Heart left ventricle (tissue), 16 donors: ENCODE measurements at regions not wholly inside any gene's neighbourhood (a gene's known extent, or its start where the extent isn't known, plus 50 kb on each side); places are given as distances from the start of the nearest gene placed in this dataset.

Experiments
- ATAC-seq, 4 donors: fragments of 200-7000 bp; cut with Tn5 transposase; one replicate each; pipeline ENCODE4 v1.9.1; 2020 to 2022; ENCODE audit warnings: moderate library complexity in 4 of 4, mild to moderate bottlenecking in 3 of 4, moderate number of reproducible peaks in 1 of 4
- DNase-seq, 5 donors: peaks; one replicate each; pipeline ENCODE4 v3.0.0-alpha.2; 2020
- H3K27ac ChIP-seq, 12 donors: fragments of 200-600 bp; sonication (generic) in 4 of 12; one replicate each; pipeline versions ENCODE4 v1.5.0 to v1.8.0; 2016 to 2022; ENCODE audit warnings: mild to moderate bottlenecking in 2 of 12
- H3K27me3 ChIP-seq, 9 donors: fragments of 200-600 bp; sonication (generic) in 2 of 9; one replicate each; pipeline versions ENCODE4 v1.5.1 to v1.8.0; 2016 to 2022; ENCODE audit warnings: mild to moderate bottlenecking in 3 of 9
- H3K36me3 ChIP-seq, 9 donors: fragments of 200-600 bp; sonication (generic) in 2 of 9; one replicate each; pipeline versions ENCODE4 v1.5.0 to v1.8.0; 2018 to 2022; ENCODE audit warnings: mild to moderate bottlenecking in 2 of 9
- H3K4me1 ChIP-seq, 12 donors: fragments of 200-600 bp; sonication (generic) in 4 of 12; one replicate each; pipeline versions ENCODE4 v1.5.0 to v1.8.0; 2016 to 2022; ENCODE audit warnings: mild to moderate bottlenecking in 3 of 12
- H3K4me3 ChIP-seq, 12 donors: fragments of 200-600 bp; sonication (generic) in 4 of 12; one replicate each; pipeline versions ENCODE4 v1.5.0 to v1.8.0; 2017 to 2022; ENCODE audit warnings: mild to moderate bottlenecking in 9 of 12, moderate library complexity in 4 of 12
- H3K9me3 ChIP-seq, 12 donors: fragments of 200-600 bp; sonication (generic) in 4 of 12; one replicate each; pipeline versions ENCODE4 v1.5.0 to v1.8.0; 2016 to 2022; ENCODE audit warnings: mild to moderate bottlenecking in 1 of 12
- POLR2A ChIP-seq, 2 donors: fragments of 450-650 bp; IDR thresholded peaks; one replicate each; pipeline ENCODE4 v1.6.1; 2017; ENCODE audit warnings: antibody characterized with exemption in 2 of 2, mild to moderate bottlenecking in 2 of 2, moderate library complexity in 2 of 2
- WGBS, 4 donors: extraction: QIAGEN DNeasy Blood & Tissue Kit in 2 of 4; methylation state at CpG; one replicate each; pipeline versions ENCODE4 v1.1.5 to v1.1.7; 2013 to 2018; 5-methylcytosine and 5-hydroxymethylcytosine counted together
- intact Hi-C, 10 donors: fragments of 100-400 bp; cut with DNase I; formaldehyde crosslinking; loops; one replicate each; pipeline versions ENCODE4 v1.11.1 to v1.14.2; 2022
- TF ChIP-seq, protein P1 (sequence below), 12 donors: fragments of 200-600 bp; sonication (generic) in 4 of 12; IDR thresholded peaks; one replicate each; pipeline versions ENCODE4 v1.5.0 to v1.8.0; 2018 to 2022; ENCODE audit warnings: antibody characterized with exemption in 12 of 12, mild to moderate bottlenecking in 5 of 12
- donor health status: ischemic (EF 13 %, LVEDD 7.1; RV severe dilation, severe dysfunction).
- donor health status: healthy with polysubstance abuse.
- donor health status: DM: no; HTN: yes; CAD: no.
- donor health status: DM: no; HTN: no; CAD: no.
- donor health status: ischemic (EF 25% LVEDD 6.9; RV normal size, moderate dysfunction).
- donor health status: ischemic (EF 25% LVEDD 5.7; RV mildly dilated, moderate dysfunction).
- donor health status: healthy.
- donor health status: DM: yes; HTN: yes; CAD: no.
- donor health status: ischemic (EF 35%, LVEDD 5.7; RV mildly dilated, moderate dysfunction).
- donor health status: nonischemic (EF 11% LVEDD 7.7; RV severe dilation, severe dysfunction).
- donor health status: DM: yes; HTN: yes; CAD: no.
- donor health status: PGD.
- donor health status: ischemic (EF 29% LVEDD 5.4; RV normal size, mild dysfunction).
- donor health status: nonischemic (EF 23%, LVEDD 6.1; RV moderate dilation, normal function).

DNA sequence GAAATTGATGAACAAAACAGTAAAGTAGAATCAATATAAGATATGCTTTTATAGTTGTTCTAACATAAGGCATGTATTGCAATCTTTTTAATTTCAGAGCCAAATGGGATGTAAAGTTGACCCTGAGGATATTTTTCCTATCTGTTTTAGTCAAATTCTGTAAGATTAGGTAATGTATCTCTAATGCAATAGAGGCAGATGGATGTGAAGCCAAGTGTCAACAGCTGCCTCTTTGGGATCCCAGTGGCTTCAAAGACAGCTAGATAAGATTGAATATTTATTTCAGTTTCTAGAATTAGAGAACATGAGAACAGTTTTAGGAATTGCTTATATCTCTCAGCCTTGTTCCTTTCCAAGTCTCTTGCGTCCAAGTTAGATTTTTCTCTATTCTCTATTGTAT lies 208.3 kb downstream of the DNAJB9 start:
- H3K4me1 ChIP-seq = no peaks in the 10 kb centered on the region
- no peak overlapping the region for H3K27ac ChIP-seq
- 48 to 63% (median 55%) methylated on average over 1 of the region's 1 CpG for WGBS, 4 donors
- no peaks in the 10 kb centered on the region for H3K9me3 ChIP-seq
- ATAC-seq (no peak), DNase-seq (no peak)
- H3K27me3 ChIP-seq = no peaks in the 10 kb centered on the region
- no peaks in the 10 kb centered on the region for H3K36me3 ChIP-seq
- H3K4me3 ChIP-seq = no peak overlapping the region
- TF ChIP-seq, protein P1, sequence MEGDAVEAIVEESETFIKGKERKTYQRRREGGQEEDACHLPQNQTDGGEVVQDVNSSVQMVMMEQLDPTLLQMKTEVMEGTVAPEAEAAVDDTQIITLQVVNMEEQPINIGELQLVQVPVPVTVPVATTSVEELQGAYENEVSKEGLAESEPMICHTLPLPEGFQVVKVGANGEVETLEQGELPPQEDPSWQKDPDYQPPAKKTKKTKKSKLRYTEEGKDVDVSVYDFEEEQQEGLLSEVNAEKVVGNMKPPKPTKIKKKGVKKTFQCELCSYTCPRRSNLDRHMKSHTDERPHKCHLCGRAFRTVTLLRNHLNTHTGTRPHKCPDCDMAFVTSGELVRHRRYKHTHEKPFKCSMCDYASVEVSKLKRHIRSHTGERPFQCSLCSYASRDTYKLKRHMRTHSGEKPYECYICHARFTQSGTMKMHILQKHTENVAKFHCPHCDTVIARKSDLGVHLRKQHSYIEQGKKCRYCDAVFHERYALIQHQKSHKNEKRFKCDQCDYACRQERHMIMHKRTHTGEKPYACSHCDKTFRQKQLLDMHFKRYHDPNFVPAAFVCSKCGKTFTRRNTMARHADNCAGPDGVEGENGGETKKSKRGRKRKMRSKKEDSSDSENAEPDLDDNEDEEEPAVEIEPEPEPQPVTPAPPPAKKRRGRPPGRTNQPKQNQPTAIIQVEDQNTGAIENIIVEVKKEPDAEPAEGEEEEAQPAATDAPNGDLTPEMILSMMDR (IDR thresholded peaks at IDR 0.05) = no peak
- TF ChIP-seq POLR2A (IDR thresholded peaks at IDR 0.05) = no peak
- intact Hi-C loops = no loop called here

DNA sequence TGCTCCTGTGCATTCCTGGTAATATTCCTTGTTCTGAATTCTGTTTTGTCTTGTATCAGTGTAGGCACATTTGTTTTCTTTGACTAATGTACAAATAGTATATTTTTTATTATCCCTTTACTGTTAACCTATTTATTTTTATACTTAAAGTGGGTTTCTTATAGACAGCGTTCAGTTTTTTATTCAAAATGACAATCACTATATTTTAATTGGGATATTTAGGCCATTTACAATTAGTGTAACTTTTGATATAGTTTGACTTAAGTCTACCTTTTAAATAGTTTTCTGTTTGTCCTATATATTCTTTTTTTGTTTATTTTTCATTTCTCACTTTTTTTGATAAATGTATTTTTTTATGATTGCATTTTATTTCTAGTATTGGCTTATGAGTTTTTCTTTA lies 219.8 kb downstream of the DNAJB9 start:
- H3K9me3 ChIP-seq = peaks cover 0 to 29% (median 11%) of the 10 kb centered on the region in 12 donors
- no peak for ATAC-seq
- no peak for DNase-seq

DNA sequence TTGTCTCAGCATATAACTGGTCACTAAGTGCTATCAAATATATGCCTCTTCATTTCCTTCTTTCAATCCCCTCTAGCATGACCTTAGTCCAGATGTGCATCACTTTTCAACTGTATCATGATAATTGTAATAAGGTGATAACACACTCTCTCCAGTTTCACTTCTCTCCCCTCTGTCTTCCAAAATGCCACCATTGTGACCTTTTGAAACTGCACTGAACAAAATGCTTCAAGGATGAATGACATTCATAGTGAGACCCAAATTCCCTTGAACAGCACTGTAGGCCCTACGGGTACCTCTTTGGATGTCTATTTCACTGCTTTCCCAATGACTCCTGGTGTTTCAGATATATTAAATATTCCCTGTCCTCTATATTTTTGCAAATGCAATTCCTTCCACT lies 224.8 kb downstream of the DNAJB9 start:
- no peak overlapping the region for H3K4me3 ChIP-seq
- 75 to 90% (median 84%) methylated on average over 1 of the region's 1 CpG for WGBS, 4 donors
- H3K27ac ChIP-seq = no peak overlapping the region
- H3K36me3 ChIP-seq = no peaks in the 10 kb centered on the region
- DNase-seq (no peak), ATAC-seq (no peak)
- H3K9me3 ChIP-seq = peaks cover 0 to 21% (median 6%) of the 10 kb centered on the region in 12 donors
- no peaks in the 10 kb centered on the region for H3K27me3 ChIP-seq
- TF ChIP-seq, protein P1 (IDR thresholded peaks at IDR 0.05) = no peak
- no peak for TF ChIP-seq POLR2A (IDR thresholded peaks at IDR 0.05)
- intact Hi-C loops = no loop called here
- no peaks in the 10 kb centered on the region for H3K4me1 ChIP-seq

More for the DNA sequence above, 219.8 kb downstream of the DNAJB9 start:
- H3K4me3 ChIP-seq = no peak overlapping the region
- intact Hi-C loops = no loop called here
- H3K27me3 ChIP-seq = no peaks in the 10 kb centered on the region
- H3K27ac ChIP-seq = no peak overlapping the region
- no peaks in the 10 kb centered on the region for H3K4me1 ChIP-seq
- H3K36me3 ChIP-seq = no peaks in the 10 kb centered on the region
- TF ChIP-seq, protein P1 (IDR thresholded peaks at IDR 0.05) = no peak
- TF ChIP-seq POLR2A (IDR thresholded peaks at IDR 0.05) = no peak
- 89 to 98% (median 90%) methylated on average over 1 of the region's 1 CpG for WGBS, 4 donors

GRCh38 chr7:108802650-108803049 lies 233.0 kb downstream of the DNAJB9 start:
- no peak for ATAC-seq
- no peak for DNase-seq
- Histone ChIP-seq H3K9me3 (no peaks in the 10 kb centered on the region), H3K4me1 (no peaks in the 10 kb centered on the region), H3K27ac (no peak overlapping the region), H3K4me3 (no peak overlapping the region), H3K27me3 (no peaks in the 10 kb centered on the region), H3K36me3 (no peaks in the 10 kb centered on the region)
- TF ChIP-seq, protein P1 (IDR thresholded peaks at IDR 0.05) = no peak
- TF ChIP-seq POLR2A (IDR thresholded peaks at IDR 0.05) = no peak
- intact Hi-C loops = no loop called here
- WGBS, 4 donors = 55 to 70% (median 59%) methylated on average over 2 of the region's 2 CpGs
